ENCODE measurements at regions not wholly inside any gene's neighbourhood (a gene's known extent, or its start where the extent isn't known, plus 50 kb on each side); places are given as distances from the start of the nearest gene placed in this dataset.

GRCh38 chr4:147012059-147012707, 66.5 kb upstream of the TTC29 start:
- Histone ChIP-seq H3K4me2 (ENCODE audit: insufficient read depth in 1 of 2, low read depth in 2 of 2, low read length in 2 of 2) (no peak overlapping the region), H2BK15ac (ENCODE audit: low read length) (no peak overlapping the region), H4K5ac (ENCODE audit: insufficient read length, low read depth, low read length) (no peak overlapping the region), H3K4me3 (ENCODE audit: extremely low read depth in 1 of 4, insufficient read depth in 2 of 4, low read depth in 3 of 4, low read length in 4 of 4) (no peak overlapping the region), H2BK120ac (replicated peaks; ENCODE audit: low read depth, low read length) (no peak overlapping the region), H3K9me3 (ENCODE audit: insufficient read depth in 2 of 2, low read depth in 1 of 2, low read length in 1 of 2) (no peaks in the 10 kb centered on the region), H3K79me1 (ENCODE audit: low read depth, low read length) (no peaks in the 10 kb centered on the region), H2BK5ac (ENCODE audit: low read depth, low read length) (no peak overlapping the region), H3K14ac (ENCODE audit: insufficient read length) (no peak overlapping the region), H3K23ac (ENCODE audit: insufficient read length) (no peak overlapping the region), H3K4ac (replicated peaks; ENCODE audit: insufficient read length, low read depth, low read length) (no peak overlapping the region), H3K56ac (replicated peaks; ENCODE audit: insufficient read length, low read depth, low read length) (no peak overlapping the region), H3K27me3 (replicated peaks in 1 of 4; ENCODE audit: control insufficient read depth in 3 of 4, extremely low read depth in 1 of 4, insufficient read depth in 3 of 4, low read length in 3 of 4) (no peaks in the 10 kb centered on the region), H3K23me2 (ENCODE audit: low read depth, low read length) (no peaks in the 10 kb centered on the region), H4K20me1 (replicated peaks in 1 of 2; ENCODE audit: control insufficient read depth in 1 of 2, insufficient read depth in 2 of 2, low read length in 2 of 2) (no peaks in the 10 kb centered on the region), H2AFZ (ENCODE audit: low read length) (peak overlapping the region; percentile 67; the same call in 1 of the 2 replicates), H2BK12ac (ENCODE audit: low read depth, low read length) (no peak overlapping the region), H3K4me1 (replicated peaks in 1 of 4; ENCODE audit: control insufficient read depth in 3 of 4, insufficient read depth in 4 of 4, low read length in 3 of 4) (peaks cover 0 to 4% (median under 1%) of the 10 kb centered on the region in 4 experiments; a peak in 2 of 7 replicates), H4K91ac (replicated peaks; ENCODE audit: insufficient read length, low read length) (no peak overlapping the region), H4K8ac (ENCODE audit: extremely low read depth, insufficient read depth, low read length) (no peak overlapping the region), H2BK20ac (ENCODE audit: low read length) (no peak overlapping the region), H3K9ac (replicated peaks in 1 of 4; ENCODE audit: extremely low read depth in 1 of 4, low read depth in 3 of 4, low read length in 3 of 4) (no peak overlapping the region), H3K18ac (ENCODE audit: extremely low read depth, low read length) (no peak overlapping the region), H3K79me2 (ENCODE audit: control insufficient read depth in 1 of 2, insufficient read depth in 2 of 2, low read length in 2 of 2) (no peaks in the 10 kb centered on the region), H3K36me3 (ENCODE audit: control insufficient read depth in 2 of 4, insufficient read depth in 4 of 4, low read length in 3 of 4) (no peaks in the 10 kb centered on the region), H3K27ac (ENCODE audit: low read depth, low read length) (no peak overlapping the region), H2AK5ac (ENCODE audit: low read depth, low read length) (no peak overlapping the region)
- DNase-seq (ENCODE audit: low read depth in 1 of 2, low spot score in 2 of 2) (no peak), FAIRE-seq (no peak)
- ChIA-PET POLR2A (ENCODE audit: partially characterized antibody) (no interaction called here), CTCF (ENCODE audit: partially characterized antibody) (interaction anchor here (0.7 to 1.0 kb wide), 3 partner anchors 11 to 85 kb away, joined by 3 to 4 read pairs (median 3); no protein-coding TSS in a partner anchor)
- 64% methylated on average over 5 of the region's 5 CpGs; no CpG with 5 or more reads in 1 of the 2 experiments for WGBS, 2 experiments (ENCODE audit: extremely low coverage in 1 of 2, insufficient coverage in 1 of 2, insufficient read length in 1 of 2, insufficient replicate concordance in 2 of 2, low coverage in 1 of 2, low lambda C conversion rate in 2 of 2, missing lambda C conversion rate in 1 of 2)
